H9 (cell line): ENCODE measurements at regions not wholly inside any gene's neighbourhood (a gene's known extent, or its start where the extent isn't known, plus 50 kb on each side); places are given as distances from the start of the nearest gene placed in this dataset.

Experiments
- DNase-seq: peaks from one replicate; pipeline ENCODE4 v3.0.0-alpha.2; 2017
- H2AFZ ChIP-seq: one replicate; pipeline ENCODE4 v1.6.1; 2013; ENCODE audit warnings: mild to moderate bottlenecking, low read length, control low read depth, moderate library complexity
- H2AK5ac ChIP-seq: 2 replicates; pipeline ENCODE4 v1.6.1; 2013; ENCODE audit warnings: low read length, control low read depth, mixed read lengths; ENCODE audit not compliant: insufficient read length
- H2BK120ac ChIP-seq: one replicate; pipeline ENCODE4 v1.6.1; 2013; ENCODE audit warnings: low read depth, mild to moderate bottlenecking, low read length, control low read depth, inconsistent platforms; ENCODE audit not compliant: poor library complexity, severe bottlenecking
- H2BK12ac ChIP-seq: 2 replicates; pipeline ENCODE4 v1.6.1; 2013; ENCODE audit warnings: low read length, control low read depth, mixed read lengths, low read depth; ENCODE audit not compliant: insufficient read length
- H2BK15ac ChIP-seq: 2 replicates; pipeline ENCODE4 v1.6.1; 2013; ENCODE audit warnings: low read depth, low read length, control low read depth
- H2BK20ac ChIP-seq: one replicate; pipeline ENCODE4 v1.6.1; 2013; ENCODE audit warnings: low read depth, mild to moderate bottlenecking, low read length, control low read depth, inconsistent platforms; ENCODE audit not compliant: poor library complexity, severe bottlenecking
- H2BK5ac ChIP-seq: 2 replicates; pipeline ENCODE4 v1.6.1; 2013; ENCODE audit warnings: low read length, control low read depth, mixed read lengths; ENCODE audit not compliant: insufficient read length
- H3K14ac ChIP-seq: 2 replicates; pipeline ENCODE4 v1.6.1; 2013; ENCODE audit warnings: low read length, control low read depth; ENCODE audit not compliant: insufficient read depth
- H3K18ac ChIP-seq: 2 replicates; pipeline ENCODE4 v1.6.1; 2013; ENCODE audit warnings: low read depth, mild to moderate bottlenecking, mixed read lengths, low read length, control low read depth; ENCODE audit not compliant: insufficient read length
- H3K23ac ChIP-seq: 2 replicates; pipeline ENCODE4 v1.6.1; 2013; ENCODE audit warnings: low read length, control low read depth, mixed read lengths, low read depth; ENCODE audit not compliant: insufficient read length
- H3K23me2 ChIP-seq: 2 replicates; pipeline ENCODE4 v1.6.1; 2013; ENCODE audit warnings: low read depth, mild to moderate bottlenecking, mixed read lengths, low read length, control low read depth; ENCODE audit not compliant: insufficient read length, poor library complexity, severe bottlenecking
- H3K27ac ChIP-seq: 2 replicates; pipeline ENCODE4 v1.5.1; 2013; ENCODE audit warnings: low read length, control low read depth, mixed read lengths, low read depth; ENCODE audit not compliant: insufficient read length
- H3K27me3 ChIP-seq: 2 replicates; pipeline ENCODE4 v1.6.1; 2013; ENCODE audit warnings: low read length, control low read depth, inconsistent platforms; ENCODE audit not compliant: insufficient read depth
- H3K4ac ChIP-seq: 2 replicates; pipeline ENCODE4 v1.6.1; 2013; ENCODE audit warnings: low read depth, mild to moderate bottlenecking, control low read depth, inconsistent platforms, low read length, moderate library complexity
- H3K4me1 ChIP-seq: 2 replicates; pipeline ENCODE4 v1.6.1; 2013; ENCODE audit warnings: low read length, control low read depth, inconsistent platforms; ENCODE audit not compliant: insufficient read depth
- H3K4me2 ChIP-seq: 2 replicates; pipeline ENCODE4 v1.6.1; 2013; ENCODE audit warnings: low read length, control low read depth, mixed read lengths; ENCODE audit not compliant: insufficient read length, insufficient read depth
- H3K56ac ChIP-seq: 2 replicates; pipeline ENCODE4 v1.6.1; 2013; ENCODE audit warnings: low read depth, mild to moderate bottlenecking, mixed read lengths, low read length, control low read depth; ENCODE audit not compliant: insufficient read length
- H3K79me1 ChIP-seq: 2 replicates; pipeline ENCODE4 v1.6.1; 2013; ENCODE audit warnings: low read depth, mild to moderate bottlenecking, moderate library complexity, low read length, control low read depth, inconsistent platforms; ENCODE audit not compliant: insufficient read depth, poor library complexity, severe bottlenecking
- H3K79me2 ChIP-seq: 2 replicates; pipeline ENCODE4 v1.6.1; 2013; ENCODE audit warnings: low read length, control low read depth, inconsistent platforms; ENCODE audit not compliant: insufficient read depth
- H3K9ac ChIP-seq: 2 replicates; pipeline ENCODE4 v1.6.1; 2013; ENCODE audit warnings: low read length, control low read depth, mixed read lengths; ENCODE audit not compliant: insufficient read length; ENCODE audit errors: extremely low read depth
- H3K9me3 ChIP-seq: one replicate; pipeline ENCODE4 v1.6.1; 2013; ENCODE audit warnings: low read depth, low read length, inconsistent platforms; ENCODE audit not compliant: control insufficient read depth
- H3T11ph ChIP-seq: one replicate; pipeline ENCODE4 v1.6.1; 2013; ENCODE audit warnings: mild to moderate bottlenecking, low read length, control low read depth, inconsistent platforms
- H4K20me1 ChIP-seq: one replicate; pipeline ENCODE4 v1.6.1; 2013; ENCODE audit not compliant: control insufficient read depth, insufficient read length, insufficient read depth
- H4K5ac ChIP-seq: 2 replicates; pipeline ENCODE4 v1.6.1; 2013; ENCODE audit warnings: low read depth, mild to moderate bottlenecking, mixed read lengths, low read length, control low read depth; ENCODE audit not compliant: insufficient read length
- H4K8ac ChIP-seq: replicated peaks from 2 replicates; pipeline ENCODE4 v1.6.1; 2013; ENCODE audit warnings: low read length, control low read depth, mixed read lengths, low read depth; ENCODE audit not compliant: insufficient read length
- H4K91ac ChIP-seq: 2 replicates; pipeline ENCODE4 v1.6.1; 2013; ENCODE audit warnings: low read depth, mild to moderate bottlenecking, moderate library complexity, mixed read lengths, low read length, control low read depth; ENCODE audit not compliant: insufficient read length
- H3K27ac Mint-ChIP-seq, 3 experiments: 2 replicates in 2 of 3; 3 replicates in 1 of 3; pipeline ENCODE4 v1.8.0; 2020 to 2021; ENCODE audit warnings: mixed read lengths in 3 of 3, mild to moderate bottlenecking in 1 of 3, moderate library complexity in 1 of 3
- H3K27me3 Mint-ChIP-seq: 2 replicates; pipeline ENCODE4 v1.8.0; 2021; ENCODE audit warnings: low read depth, mild to moderate bottlenecking, moderate library complexity, mixed read lengths
- H3K36me3 Mint-ChIP-seq, 3 experiments: 2 replicates in 2 of 3; 3 replicates in 1 of 3; pipeline ENCODE4 v1.8.0; 2020 to 2021; ENCODE audit warnings: low read depth in 3 of 3, mixed read lengths in 3 of 3; ENCODE audit not compliant: insufficient read depth in 1 of 3
- H3K4me1 Mint-ChIP-seq, 2 experiments: 2 replicates each; pipeline ENCODE4 v1.8.0; 2020; ENCODE audit warnings: mixed read lengths in 2 of 2
- H3K4me3 Mint-ChIP-seq, 2 experiments: 2 replicates in 1 of 2; 3 replicates in 1 of 2; pipeline ENCODE4 v1.8.0; 2020 to 2021; ENCODE audit warnings: mild to moderate bottlenecking in 2 of 2, mixed read lengths in 2 of 2, moderate library complexity in 1 of 2
- H3K9me3 Mint-ChIP-seq, 2 experiments: 2 replicates in 1 of 2; 3 replicates in 1 of 2; pipeline ENCODE4 v1.8.0; 2020; ENCODE audit warnings: mild to moderate bottlenecking in 2 of 2, mixed read lengths in 2 of 2, moderate library complexity in 1 of 2
- WGBS: extraction: QIAGEN DNeasy Blood & Tissue Kit; methylation state at CpG from one replicate; pipeline ENCODE4 v1.1.7; 2013; ENCODE audit warnings: missing lambda C conversion rate, low lambda C conversion rate, mixed read lengths; ENCODE audit not compliant: insufficient read length; ENCODE audit errors: extremely low coverage; 5-methylcytosine and 5-hydroxymethylcytosine counted together
- TF ChIP-seq, protein P1 (sequence below): fragments of 200-600 bp; sonication (generic); conservative IDR thresholded peaks from 3 replicates; pipeline ENCODE4 v1.8.0; 2021; ENCODE audit warnings: antibody characterized with exemption, mild to moderate bottlenecking

DNA sequence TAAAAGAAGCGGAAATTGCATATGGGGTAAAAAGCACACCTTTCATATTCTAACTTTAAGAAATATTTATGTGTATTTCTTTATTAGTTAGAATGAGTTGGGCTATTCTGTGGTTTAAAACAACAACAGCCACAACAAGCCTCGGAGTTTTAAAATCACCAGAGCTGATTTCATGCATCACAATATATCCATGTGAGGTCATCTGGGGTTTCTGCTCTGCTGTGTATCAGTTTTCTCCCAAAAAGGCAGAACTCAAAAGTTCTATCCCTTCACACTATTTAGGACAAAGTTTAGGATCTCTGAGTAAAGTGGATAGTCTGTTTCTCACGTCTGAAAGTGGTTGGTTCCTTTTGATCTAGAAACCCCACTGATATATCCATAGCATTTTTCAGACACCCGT lies 601.5 kb upstream of the GCFC2 start:
- Histone ChIP-seq H4K5ac (no peak overlapping the region), H2BK15ac (no peak overlapping the region), H3K14ac (no peak overlapping the region), H4K91ac (no peak overlapping the region), H3K18ac (no peak overlapping the region), H4K8ac (no peak overlapping the region), H2BK12ac (no peak overlapping the region), H3K79me1 (no peaks in the 10 kb centered on the region), H3K23ac (no peak overlapping the region), H3K79me2 (no peaks in the 10 kb centered on the region), H2BK120ac (no peak overlapping the region), H3K27ac (no peak overlapping the region), H3K4ac (no peak overlapping the region), H4K20me1 (no peaks in the 10 kb centered on the region), H3K27me3 (no peaks in the 10 kb centered on the region), H3K23me2 (no peaks in the 10 kb centered on the region), H3K4me2 (no peak overlapping the region), H3K56ac (no peak overlapping the region), H2AFZ (no peak overlapping the region), H3K9me3 (no peaks in the 10 kb centered on the region), H3T11ph (no peak overlapping the region), H2BK20ac (no peak overlapping the region), H3K9ac (no peak overlapping the region), H2AK5ac (no peak overlapping the region), H2BK5ac (no peak overlapping the region), H3K4me1 (no peaks in the 10 kb centered on the region)
- H3K4me3 Mint-ChIP-seq = no peak overlapping the region
- H3K27ac Mint-ChIP-seq = no peak overlapping the region
- no peak for DNase-seq
- no peaks in the 10 kb centered on the region for H3K36me3 Mint-ChIP-seq
- WGBS = no CpG with 5 or more reads among the region's 4 CpGs
- H3K27me3 Mint-ChIP-seq = no peaks in the 10 kb centered on the region
- TF ChIP-seq, protein P1, sequence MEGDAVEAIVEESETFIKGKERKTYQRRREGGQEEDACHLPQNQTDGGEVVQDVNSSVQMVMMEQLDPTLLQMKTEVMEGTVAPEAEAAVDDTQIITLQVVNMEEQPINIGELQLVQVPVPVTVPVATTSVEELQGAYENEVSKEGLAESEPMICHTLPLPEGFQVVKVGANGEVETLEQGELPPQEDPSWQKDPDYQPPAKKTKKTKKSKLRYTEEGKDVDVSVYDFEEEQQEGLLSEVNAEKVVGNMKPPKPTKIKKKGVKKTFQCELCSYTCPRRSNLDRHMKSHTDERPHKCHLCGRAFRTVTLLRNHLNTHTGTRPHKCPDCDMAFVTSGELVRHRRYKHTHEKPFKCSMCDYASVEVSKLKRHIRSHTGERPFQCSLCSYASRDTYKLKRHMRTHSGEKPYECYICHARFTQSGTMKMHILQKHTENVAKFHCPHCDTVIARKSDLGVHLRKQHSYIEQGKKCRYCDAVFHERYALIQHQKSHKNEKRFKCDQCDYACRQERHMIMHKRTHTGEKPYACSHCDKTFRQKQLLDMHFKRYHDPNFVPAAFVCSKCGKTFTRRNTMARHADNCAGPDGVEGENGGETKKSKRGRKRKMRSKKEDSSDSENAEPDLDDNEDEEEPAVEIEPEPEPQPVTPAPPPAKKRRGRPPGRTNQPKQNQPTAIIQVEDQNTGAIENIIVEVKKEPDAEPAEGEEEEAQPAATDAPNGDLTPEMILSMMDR = no peak
- H3K9me3 Mint-ChIP-seq = no peaks in the 10 kb centered on the region; a peak in 1 of 5 replicates
- peaks cover 4 to 5% of the 10 kb centered on the region in 2 experiments; a peak in 3 of 4 replicates for H3K4me1 Mint-ChIP-seq
